Ovary (tissue), 7 donors: ENCODE measurements at regions not wholly inside any gene's neighbourhood (a gene's known extent, or its start where the extent isn't known, plus 50 kb on each side); places are given as distances from the start of the nearest gene placed in this dataset.

Experiments
- DNase-seq, 5 donors: peaks; one replicate each; pipeline ENCODE4 v3.0.0-alpha.2; 2019 to 2020
- H3K27ac ChIP-seq, 2 donors: fragments of 200-600 bp; one replicate each; pipeline versions ENCODE4 v1.5.1 to v1.8.0; 2019 to 2022
- H3K27me3 ChIP-seq: fragments of 200-600 bp; one replicate; pipeline ENCODE4 v1.8.0; 2022
- H3K36me3 ChIP-seq: fragments of 200-600 bp; sonication (generic); one replicate; pipeline ENCODE4 v1.5.1; 2019
- H3K4me1 ChIP-seq: one replicate; pipeline ENCODE4 v1.8.1; 2013; ENCODE audit warnings: mild to moderate bottlenecking, moderate library complexity; ENCODE audit not compliant: insufficient read depth
- H3K4me3 ChIP-seq: fragments of 200-600 bp; sonication (generic); one replicate; pipeline ENCODE4 v1.5.1; 2017
- H3K9me3 ChIP-seq, 2 donors: fragments of 200-600 bp in 1 of 2; sonication (generic) in 1 of 2; one replicate each; pipeline versions ENCODE4 v1.5.1 to v1.8.1; 2013 to 2019; ENCODE audit warnings: mild to moderate bottlenecking in 1 of 2, moderate library complexity in 1 of 2
- CTCF ChIP-seq, 3 donors: fragments of 450-650 bp in 2 of 3; fragments of 200-600 bp in 1 of 3; IDR thresholded peaks; one replicate each; pipeline versions ENCODE4 v1.5.1 to v1.8.0; 2016 to 2022; ENCODE audit warnings: antibody characterized with exemption in 3 of 3, mild to moderate bottlenecking in 1 of 3
- EP300 ChIP-seq: sonication (generic); formaldehyde crosslinking; IDR thresholded peaks from one replicate; pipeline ENCODE4 v1.6.1; 2017; ENCODE audit warnings: antibody characterized with exemption
- POLR2A ChIP-seq: fragments of 450-650 bp; IDR thresholded peaks from one replicate; pipeline ENCODE4 v1.6.1; 2017; ENCODE audit warnings: antibody characterized with exemption, mild to moderate bottlenecking, moderate library complexity
- WGBS, 3 donors: extraction: QIAGEN DNeasy Blood & Tissue Kit in 1 of 3; methylation state at CpG; one replicate each; pipeline versions ENCODE4 v1.1.5 to v1.1.7; 2013 to 2017; 5-methylcytosine and 5-hydroxymethylcytosine counted together
- intact Hi-C, 4 donors: fragments of 100-400 bp; cut with DNase I; formaldehyde crosslinking; loops; one replicate each; pipeline versions ENCODE4 v1.11.0 to v1.15.1; 2022 to 2023
- donor health status: DM: no; HTN: no; CAD: no; lungs with moderate emphysema.
- donor health status: DM: no; HTN: no; CAD: no.
- donor health status: Bipolar disorder and iron deficiency.
- donor health status: DM: no; HTN: no; CAD: no.
- donor health status: DM: yes; HTN: yes; CAD: no.

- TF ChIP-seq EP300: no peak
- TF ChIP-seq CTCF (IDR thresholded peaks at IDR 0.05): no peak
- no peak for TF ChIP-seq POLR2A
- H3K27me3 ChIP-seq: no peaks in the 10 kb centered on the region
- H3K27ac ChIP-seq: no peak overlapping the region
- H3K4me1 ChIP-seq: no peaks in the 10 kb centered on the region
- no peaks in the 10 kb centered on the region for H3K36me3 ChIP-seq
- WGBS, 3 donors: 73 to 74% (median 73%) methylated on average over 9 of the region's 9 CpGs
- no peak for DNase-seq
- no peak overlapping the region for H3K4me3 ChIP-seq
- intact Hi-C loops: loop anchor here in 2 of 4 donors (5.0 to 10.0 kb wide), 2 partner anchors 290 to 293 kb away; no protein-coding TSS in a partner anchor
- no peaks in the 10 kb centered on the region for H3K9me3 ChIP-seq
Observed at GRCh38 chr2:65554765-65555591, 122.6 kb upstream of the SPRED2 start.

- no peak for TF ChIP-seq POLR2A
- TF ChIP-seq EP300: no peak
- TF ChIP-seq CTCF (IDR thresholded peaks at IDR 0.05): no peak
- Histone ChIP-seq H3K4me1 (no peaks in the 10 kb centered on the region), H3K9me3 (no peaks in the 10 kb centered on the region), H3K4me3 (no peak overlapping the region), H3K27ac (no peak overlapping the region), H3K36me3 (no peaks in the 10 kb centered on the region), H3K27me3 (no peaks in the 10 kb centered on the region)
- DNase-seq: no peak
- intact Hi-C loops: loop anchor here in 2 of 4 donors (5.0 to 10.0 kb wide), 2 partner anchors 289 to 291 kb away; no protein-coding TSS in a partner anchor
- 52 to 54% (median 52%) methylated on average over 10 of the region's 10 CpGs for WGBS, 3 donors
Observed at GRCh38 chr2:65553504-65554074, 121.2 kb upstream of the SPRED2 start.

GRCh38 chr2:65551528-65551927 lies 119.1 kb upstream of the SPRED2 start:
- intact Hi-C loops: loop anchor here in 2 of 4 donors (5.0 to 10.0 kb wide), 2 partner anchors 287 to 289 kb away; no protein-coding TSS in a partner anchor
- WGBS, 3 donors: 80 to 84% (median 82%) methylated on average over 7 of the region's 7 CpGs
- no peak for TF ChIP-seq EP300
- no peak for TF ChIP-seq CTCF (IDR thresholded peaks at IDR 0.05)
- no peak for TF ChIP-seq POLR2A

GRCh38 chr2:65550246-65550645 lies 117.8 kb upstream of the SPRED2 start:
- Histone ChIP-seq H3K4me3 (no peak overlapping the region), H3K9me3 (no peaks in the 10 kb centered on the region), H3K27ac (no peak overlapping the region), H3K27me3 (no peaks in the 10 kb centered on the region), H3K36me3 (no peaks in the 10 kb centered on the region), H3K4me1 (no peaks in the 10 kb centered on the region)
- intact Hi-C loops: loop anchor here in 2 of 4 donors (5.0 to 10.0 kb wide), 2 partner anchors 285 to 288 kb away; no protein-coding TSS in a partner anchor
- no peak for TF ChIP-seq EP300
- TF ChIP-seq CTCF (IDR thresholded peaks at IDR 0.05): no peak
- TF ChIP-seq POLR2A: no peak
- 67 to 73% (median 72%) methylated on average over 7 of the region's 7 CpGs for WGBS, 3 donors
- no peak for DNase-seq

More at GRCh38 chr2:65551528-65551927, 119.1 kb upstream of the SPRED2 start:
- Histone ChIP-seq H3K4me1 (no peaks in the 10 kb centered on the region), H3K9me3 (no peaks in the 10 kb centered on the region), H3K27ac (no peak overlapping the region), H3K36me3 (no peaks in the 10 kb centered on the region), H3K27me3 (no peaks in the 10 kb centered on the region), H3K4me3 (no peak overlapping the region)
- DNase-seq: no peak
